CD4-positive, alpha-beta T cell treated with Interleukin-15 for 4 hours (primary cell): ENCODE measurements at regions not wholly inside any gene's neighbourhood (a gene's known extent, or its start where the extent isn't known, plus 50 kb on each side); places are given as distances from the start of the nearest gene placed in this dataset.
"Not testable (repeated sequence)": the region's sequence is repeated elsewhere in the genome, so short reads cannot be mapped to it uniquely, and the experiment has no call there.

Experiments used
- DNase-seq: peaks from one replicate; pipeline ENCODE4 v3.0.0-alpha.2; 2020; ENCODE audit warnings: low spot score

- DNase-seq: no peak
These were observed 205.9 kb downstream of the HIPK3 start for GRCh38 chr11:33463059-33463458.

GRCh38 chr11:33461369-33462125, 204.4 kb downstream of the HIPK3 start:
- no peak for DNase-seq

GRCh38 chr11:33457948-33458347, 200.8 kb downstream of the HIPK3 start:
- no peak for DNase-seq

- DNase-seq: no peak
These were observed 198.8 kb downstream of the HIPK3 start for GRCh38 chr11:33455867-33456463.

- DNase-seq: no peak
These were observed 197.1 kb downstream of the HIPK3 start for GRCh38 chr11:33454264-33454663.

- no peak for DNase-seq
These were observed 195.8 kb downstream of the HIPK3 start for GRCh38 chr11:33452836-33453624.

- no peak for DNase-seq
These were observed 194.2 kb downstream of the HIPK3 start for GRCh38 chr11:33451364-33451763.

GRCh38 chr11:33449798-33450197, 192.6 kb downstream of the HIPK3 start:
- no peak for DNase-seq

GRCh38 chr11:33448461-33449130, 191.4 kb downstream of the HIPK3 start:
- no peak for DNase-seq

- no peak for DNase-seq
These were observed 188.6 kb downstream of the HIPK3 start for GRCh38 chr11:33445761-33446161.

- no peak for DNase-seq
These were observed 187.8 kb downstream of the HIPK3 start for GRCh38 chr11:33444835-33445594.

GRCh38 chr11:33443684-33444083, 186.5 kb downstream of the HIPK3 start:
- DNase-seq: no peak

- no peak for DNase-seq
These were observed 181.1 kb downstream of the HIPK3 start for GRCh38 chr11:33438301-33438700.

GRCh38 chr11:33437529-33437928, 180.3 kb downstream of the HIPK3 start:
- no peak for DNase-seq

GRCh38 chr11:33435216-33435615, 178.0 kb downstream of the HIPK3 start:
- DNase-seq: no peak

- no peak for DNase-seq
These were observed 177.1 kb downstream of the HIPK3 start for GRCh38 chr11:33434294-33434693.

- not testable (repeated sequence) for DNase-seq
These were observed 171.3 kb downstream of the HIPK3 start for GRCh38 chr11:33428435-33428834.

- no peak for DNase-seq
These were observed 163.9 kb downstream of the HIPK3 start for GRCh38 chr11:33420959-33421566.

GRCh38 chr11:33419924-33420323, 162.7 kb downstream of the HIPK3 start:
- DNase-seq: no peak

- no peak for DNase-seq
These were observed 159.9 kb downstream of the HIPK3 start for GRCh38 chr11:33417121-33417520.

- DNase-seq: no peak
These were observed 156.1 kb downstream of the HIPK3 start for GRCh38 chr11:33413301-33413700.
